GM21737 (cell line): ENCODE measurements at regions not wholly inside any gene's neighbourhood (a gene's known extent, or its start where the extent isn't known, plus 50 kb on each side); places are given as distances from the start of the nearest gene placed in this dataset.
"Not testable (repeated sequence)": the region's sequence is repeated elsewhere in the genome, so short reads cannot be mapped to it uniquely, and the experiment has no call there.

ENCODE experiments used
- ATAC-seq: cut with Tn5 transposase; IDR thresholded peaks from one replicate; pipeline ENCODE4 v1.9.1; 2021; ENCODE audit warnings: mild to moderate bottlenecking, moderate library complexity; ENCODE audit not compliant: unreplicated experiment

GRCh38 chr2:33704406-33704855 is 105.3 kb upstream of the FAM98A start:
- no peak for ATAC-seq

GRCh38 chr2:33696234-33696633 is 97.1 kb upstream of the FAM98A start:
- ATAC-seq = no peak

GRCh38 chr2:33694904-33695303 is 95.8 kb upstream of the FAM98A start:
- no peak for ATAC-seq

GRCh38 chr2:33690686-33691085 is 91.6 kb upstream of the FAM98A start:
- not testable (repeated sequence) for ATAC-seq

- no peak for ATAC-seq
Observed at GRCh38 chr2:33681364-33681757, 82.3 kb upstream of the FAM98A start.

GRCh38 chr2:33680644-33681363 is 81.7 kb upstream of the FAM98A start:
- no peak for ATAC-seq

- no peak for ATAC-seq
Observed at GRCh38 chr2:33678436-33678835, 79.3 kb upstream of the FAM98A start.

- ATAC-seq = no peak
Observed at GRCh38 chr2:33673937-33674336, 74.8 kb upstream of the FAM98A start.

GRCh38 chr2:33672896-33673295 is 73.8 kb upstream of the FAM98A start:
- ATAC-seq = no peak

- ATAC-seq = no peak
Observed at GRCh38 chr2:33672389-33672788, 73.3 kb upstream of the FAM98A start.

GRCh38 chr2:33671198-33671597 is 72.1 kb upstream of the FAM98A start:
- ATAC-seq = no peak

GRCh38 chr2:33670392-33670937 is 71.4 kb upstream of the FAM98A start:
- no peak for ATAC-seq

- ATAC-seq = no peak
Observed at GRCh38 chr2:33666879-33667278, 67.8 kb upstream of the FAM98A start.

- ATAC-seq = no peak
Observed at GRCh38 chr2:33665039-33665438, 65.9 kb upstream of the FAM98A start.

- ATAC-seq = no peak
Observed at GRCh38 chr2:33660416-33661123, 61.5 kb upstream of the FAM98A start.

GRCh38 chr2:33655626-33656320 is 56.7 kb upstream of the FAM98A start:
- no peak for ATAC-seq

GRCh38 chr2:33652830-33653229 is 53.7 kb upstream of the FAM98A start:
- ATAC-seq = no peak

- ATAC-seq = no peak
Observed at GRCh38 chr2:33650171-33650570, 51.1 kb upstream of the FAM98A start.
